ENCODE measurements at regions not wholly inside any gene's neighbourhood (a gene's known extent, or its start where the extent isn't known, plus 50 kb on each side); places are given as distances from the start of the nearest gene placed in this dataset.

GRCh38 chr12:74171478-74171909 is 366.1 kb upstream of the ATXN7L3B start:
- TF ChIP-seq CTCF (conservative IDR thresholded peaks at IDR 0.05 in 1 of 2, IDR thresholded peaks at IDR 0.05 in 1 of 2; ENCODE audit: extremely low read depth in 1 of 2, insufficient read depth in 1 of 2, low read depth in 1 of 2, low read length in 2 of 2): no peak
- TF ChIP-seq EZH2 (IDR thresholded peaks at IDR 0.05; ENCODE audit: borderline replicate concordance, low read length): no peak
